IPS-NIHi11 (cell line): ENCODE measurements at regions not wholly inside any gene's neighbourhood (a gene's known extent, or its start where the extent isn't known, plus 50 kb on each side); places are given as distances from the start of the nearest gene placed in this dataset.
"Not testable (repeated sequence)": the region's sequence is repeated elsewhere in the genome, so short reads cannot be mapped to it uniquely, and the experiment has no call there.

Experiments
- DNase-seq: peaks from one replicate; pipeline ENCODE4 v3.0.0; 2012; ENCODE audit warnings: mixed read lengths, low spot score

DNA sequence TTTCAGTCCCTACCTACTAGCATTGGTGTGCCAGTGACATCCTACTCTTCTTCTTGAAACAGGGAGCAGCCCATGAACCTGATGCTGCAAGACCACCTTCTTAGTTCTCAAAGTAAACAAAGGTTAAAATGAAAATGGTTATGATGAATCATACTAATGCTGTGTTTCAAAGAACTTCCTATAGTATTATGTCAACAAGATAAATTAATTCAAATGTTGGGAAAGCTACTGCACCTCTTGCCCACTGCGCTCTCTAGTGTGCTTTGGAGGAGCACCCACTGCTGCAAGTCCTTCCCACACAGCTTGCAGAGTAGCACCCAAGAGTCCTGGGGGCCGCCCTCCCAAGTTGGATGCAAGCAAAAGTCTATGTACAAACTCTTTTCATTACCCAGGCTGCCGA is 81.1 kb downstream of the CD200R1L start:
- no peak for DNase-seq

DNA sequence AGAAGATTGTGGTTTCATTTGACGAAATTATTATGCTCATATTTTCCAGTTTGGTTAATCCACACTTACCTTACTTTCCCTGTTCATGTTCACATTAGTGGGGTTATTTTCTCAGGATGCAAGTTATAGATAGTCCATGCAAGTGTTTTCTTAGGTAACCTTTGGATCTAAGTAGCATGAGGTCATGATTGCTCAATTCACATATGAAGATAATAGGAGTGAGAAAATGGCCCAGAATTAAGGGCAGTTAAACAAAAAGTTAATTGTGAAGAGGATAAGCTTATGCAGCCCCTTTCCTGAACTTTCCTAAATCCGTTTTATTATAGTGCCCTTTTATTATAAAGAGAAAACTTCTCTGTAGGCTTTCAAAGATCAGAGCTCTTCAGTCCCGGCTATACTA is 83.4 kb downstream of the CD200R1L start:
- DNase-seq = no peak

DNA sequence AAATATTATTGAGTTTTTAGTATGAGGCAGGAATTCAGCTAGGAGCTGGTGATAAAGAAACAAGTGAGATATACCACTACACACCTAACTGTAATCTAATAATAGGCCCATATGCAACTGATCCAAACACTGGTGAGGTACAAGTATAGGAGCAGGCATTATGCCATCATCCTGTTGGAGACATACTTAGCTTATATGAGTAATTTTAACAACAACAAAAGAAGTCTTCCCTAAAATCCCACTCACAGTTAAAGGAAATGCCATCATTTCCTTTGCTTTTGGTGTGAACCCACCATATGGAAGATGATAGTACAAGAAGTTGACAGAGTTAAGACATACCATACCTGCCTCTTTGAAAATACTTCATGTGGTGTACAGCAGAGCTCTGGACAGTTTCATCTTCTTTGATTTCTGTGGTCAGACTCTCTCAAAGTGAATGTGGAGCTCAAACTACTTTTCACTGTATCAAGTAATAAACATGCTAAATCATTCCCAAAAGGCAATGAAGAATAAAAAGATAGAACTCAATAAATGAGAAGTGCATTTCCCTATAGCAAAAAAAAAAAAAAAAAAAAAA is 85.5 kb downstream of the CD200R1L start:
- no peak for DNase-seq

DNA sequence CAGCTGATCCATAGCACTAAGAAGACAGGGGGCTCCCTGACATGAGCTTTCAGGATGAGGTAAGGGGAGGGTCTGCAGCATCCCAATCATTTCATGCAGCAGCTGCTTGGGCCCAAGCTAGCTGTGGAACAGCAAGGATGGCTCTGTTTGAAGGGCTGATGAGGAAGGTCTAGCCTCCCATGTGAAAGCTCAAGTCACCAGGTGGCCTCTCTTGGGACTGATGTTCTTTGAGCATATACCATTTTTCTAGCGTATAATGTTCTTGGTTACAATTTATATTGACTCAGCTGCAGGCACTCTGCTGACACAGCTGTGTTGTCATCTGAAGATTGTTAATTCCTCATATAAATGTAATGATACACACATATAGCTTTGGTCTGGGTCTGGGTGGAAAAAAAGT is 87.0 kb downstream of the CD200R1L start:
- DNase-seq = no peak

DNA sequence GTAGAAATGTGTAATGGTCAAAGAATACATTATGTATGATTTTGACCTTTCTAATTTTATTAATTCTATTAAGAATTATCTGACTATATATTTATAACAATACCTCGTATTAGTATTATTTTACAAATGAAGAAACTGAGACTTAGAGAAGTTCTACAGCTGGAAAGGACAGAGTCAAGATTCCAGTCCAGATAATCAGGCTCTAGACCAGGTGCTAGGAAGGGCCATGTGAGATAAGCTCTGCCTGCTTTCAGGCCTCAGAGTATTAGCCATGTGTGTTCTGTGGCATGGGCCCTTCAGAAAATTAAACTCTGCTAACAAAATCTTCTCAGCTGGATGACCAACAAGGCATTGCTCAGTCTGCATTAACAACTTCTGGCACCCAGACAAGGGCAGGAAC is 87.5 kb downstream of the CD200R1L start:
- no peak for DNase-seq

DNA sequence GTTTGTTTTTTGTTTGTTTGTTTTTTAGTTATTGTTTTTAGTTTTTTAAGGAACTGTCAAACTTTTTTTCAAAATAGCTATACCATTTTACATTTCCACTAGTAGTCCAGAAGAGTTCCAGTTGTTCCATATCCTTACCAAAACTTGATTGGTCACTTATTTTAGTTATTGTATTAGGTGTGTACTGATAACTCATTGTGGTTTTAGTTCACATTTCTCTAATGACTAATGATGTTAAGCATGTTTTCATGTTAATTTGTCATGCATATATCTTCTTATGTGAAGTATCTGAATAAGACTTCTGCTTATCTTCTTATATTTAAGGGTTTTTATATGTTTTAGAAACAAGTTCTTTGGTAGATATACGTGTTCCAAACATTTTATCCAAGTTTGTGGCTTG is 89.5 kb downstream of the CD200R1L start:
- no peak for DNase-seq

DNA sequence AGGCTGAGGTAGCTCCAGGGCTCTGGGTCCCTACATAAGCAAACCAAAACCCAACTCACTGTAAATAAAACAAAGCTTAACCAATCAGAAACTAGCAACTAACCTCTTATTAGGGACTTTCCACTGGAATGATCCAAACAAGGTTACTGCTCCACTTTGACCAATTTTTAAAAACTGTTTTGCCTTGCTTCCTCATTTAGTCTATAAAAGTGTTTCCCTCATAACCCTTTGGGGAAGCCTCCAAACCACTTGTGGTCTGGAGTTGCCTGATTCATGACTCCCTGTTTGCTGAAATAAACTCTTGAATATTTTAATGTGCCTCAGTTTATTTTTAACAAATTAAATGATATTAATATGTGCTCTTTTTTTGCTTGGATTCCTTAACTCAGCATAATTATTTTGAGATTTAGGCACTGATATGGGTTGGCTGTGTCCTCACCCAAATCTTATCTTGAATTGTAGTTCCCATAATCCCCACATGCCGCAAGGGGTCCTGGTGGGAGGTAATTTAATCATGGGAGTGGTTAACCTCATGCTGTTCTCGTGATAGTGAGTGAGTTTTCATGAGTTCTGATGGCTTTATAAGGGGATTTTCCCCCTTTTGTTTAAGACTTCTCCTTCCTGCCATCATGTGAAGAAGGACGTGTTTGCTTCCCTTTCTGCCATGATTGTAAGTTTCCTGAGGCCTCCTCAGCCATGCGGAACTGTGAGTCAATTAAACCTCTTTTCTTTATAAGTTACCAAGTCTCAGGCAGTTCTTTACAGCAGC is 90.6 kb downstream of the CD200R1L start:
- DNase-seq = no peak

DNA sequence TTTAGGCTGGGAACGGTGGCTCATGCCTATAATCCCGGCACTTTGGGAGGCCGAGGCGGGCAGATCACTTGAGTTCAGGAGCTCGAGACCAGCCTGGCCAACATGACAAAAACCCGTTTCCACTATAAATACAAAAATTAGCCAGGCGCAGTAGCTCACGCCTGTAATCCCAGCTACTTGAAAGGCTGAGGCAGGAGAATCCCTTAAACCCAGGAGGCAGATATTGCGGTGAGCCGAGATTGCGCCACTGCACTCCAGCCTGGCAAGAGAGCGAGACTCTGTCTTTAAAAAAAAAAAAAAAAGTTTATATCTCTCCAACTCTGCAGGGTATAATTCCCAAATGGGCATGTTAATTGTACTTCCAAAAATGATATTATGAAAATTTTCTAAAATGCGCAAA is 91.6 kb downstream of the CD200R1L start:
- not testable (repeated sequence) for DNase-seq

DNA sequence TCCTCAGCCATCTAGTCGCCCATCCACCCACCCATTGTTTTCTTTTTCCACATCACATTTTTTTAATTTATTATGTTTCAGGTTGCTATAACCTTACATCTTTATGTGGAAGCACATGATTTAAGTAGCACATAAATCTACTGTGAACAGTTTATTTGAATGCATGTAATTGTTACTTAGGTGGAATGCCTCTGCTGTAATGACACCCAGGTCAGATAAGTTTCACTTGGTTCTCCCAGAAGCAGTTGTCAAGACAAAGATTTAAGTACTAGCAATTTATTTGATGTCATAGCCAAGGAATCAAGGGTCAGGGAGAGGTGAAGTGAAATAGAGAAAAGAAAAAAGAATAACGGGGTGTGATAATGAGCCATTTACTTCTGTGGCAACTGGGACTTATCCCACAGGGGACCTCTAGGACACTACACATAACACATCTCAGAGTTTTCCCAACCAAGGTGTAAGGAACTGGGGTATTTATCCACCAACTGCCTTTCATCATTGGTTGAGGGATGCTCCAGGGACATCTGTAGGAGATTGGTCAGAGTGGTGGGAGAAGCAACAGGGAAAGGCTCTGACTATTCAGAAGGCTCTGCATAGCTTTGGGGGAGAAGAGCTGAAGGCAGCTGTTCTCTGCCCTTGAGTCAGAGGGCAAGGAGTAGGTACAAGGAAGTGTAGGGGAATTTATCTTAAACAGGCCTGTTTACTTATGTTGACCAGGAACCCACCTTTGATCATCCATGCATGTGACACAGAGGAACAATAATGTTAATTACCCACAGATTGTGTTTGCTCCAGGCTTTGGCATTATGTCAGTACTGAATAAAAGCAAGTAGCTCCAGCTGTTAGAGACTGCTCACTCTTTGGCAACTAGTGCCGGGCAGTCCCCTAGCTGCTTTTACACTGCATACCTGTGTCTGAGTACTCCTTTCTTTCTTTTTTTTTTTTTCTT is 94.8 kb downstream of the CD200R1L start:
- DNase-seq = no peak

DNA sequence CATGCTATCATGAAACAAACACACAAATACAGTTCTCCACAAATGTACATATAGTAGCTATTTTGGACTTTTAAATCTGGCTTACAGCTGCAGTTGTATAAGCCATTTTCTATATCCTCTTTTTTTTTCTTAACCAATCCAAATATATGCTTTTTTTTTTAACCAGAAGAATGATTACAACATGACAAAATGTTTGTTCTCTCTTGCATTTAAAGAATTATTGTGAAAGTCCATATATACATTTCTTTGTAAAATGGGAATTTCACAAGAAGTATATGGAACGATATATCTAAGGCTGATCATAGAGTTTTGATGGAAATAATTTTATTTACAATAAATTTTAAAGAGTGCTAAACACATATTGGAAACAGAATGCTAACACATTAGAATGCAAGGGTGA is 95.6 kb downstream of the CD200R1L start:
- DNase-seq = no peak

DNA sequence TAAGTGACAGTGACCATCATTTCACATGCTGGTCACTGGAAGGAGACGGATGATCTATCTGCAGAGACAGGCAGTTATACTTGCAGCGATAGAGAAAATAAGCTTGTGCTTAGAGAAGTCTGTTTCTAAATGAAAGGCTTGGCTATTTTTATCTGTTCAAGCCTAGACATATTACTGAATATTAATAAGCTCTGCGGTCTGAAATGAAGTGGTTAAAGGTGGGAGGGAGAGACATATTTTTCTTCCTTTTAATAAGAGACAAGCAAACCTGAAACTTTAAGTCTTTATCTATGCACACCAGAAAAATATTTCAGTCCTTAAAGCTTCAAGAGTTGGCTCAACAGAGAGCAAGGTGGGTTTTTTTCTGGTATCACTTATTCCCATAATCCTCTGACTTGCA is 99.0 kb downstream of the CD200R1L start:
- DNase-seq = no peak

DNA sequence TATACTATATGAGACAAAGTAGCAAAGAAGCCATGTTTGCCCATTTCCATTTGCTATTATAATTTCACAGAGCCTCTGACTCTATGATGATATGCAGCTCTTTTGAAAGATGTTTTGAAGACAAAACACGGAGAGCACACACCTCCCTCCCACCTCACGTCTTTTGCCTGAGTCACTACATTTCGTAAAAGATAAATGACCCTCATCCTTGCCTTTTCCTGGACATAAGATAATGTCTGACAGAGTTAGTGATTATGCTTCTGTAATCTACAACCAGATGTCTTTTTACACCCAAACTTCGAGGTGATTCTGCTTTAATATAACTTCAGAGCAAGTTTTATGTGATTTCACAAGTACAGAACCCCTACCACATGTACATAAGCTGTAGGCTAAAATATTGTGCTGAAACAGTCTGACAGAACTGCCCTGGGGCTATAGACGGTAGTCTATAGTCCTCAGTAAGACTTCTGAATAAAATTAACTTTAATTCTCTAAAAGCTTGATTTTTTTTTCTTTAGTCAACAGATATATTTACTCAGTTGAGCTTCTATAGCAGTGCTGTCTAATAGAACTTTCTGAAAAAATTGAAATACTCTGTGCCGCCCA is 99.9 kb downstream of the CD200R1L start:
- DNase-seq = no peak

DNA sequence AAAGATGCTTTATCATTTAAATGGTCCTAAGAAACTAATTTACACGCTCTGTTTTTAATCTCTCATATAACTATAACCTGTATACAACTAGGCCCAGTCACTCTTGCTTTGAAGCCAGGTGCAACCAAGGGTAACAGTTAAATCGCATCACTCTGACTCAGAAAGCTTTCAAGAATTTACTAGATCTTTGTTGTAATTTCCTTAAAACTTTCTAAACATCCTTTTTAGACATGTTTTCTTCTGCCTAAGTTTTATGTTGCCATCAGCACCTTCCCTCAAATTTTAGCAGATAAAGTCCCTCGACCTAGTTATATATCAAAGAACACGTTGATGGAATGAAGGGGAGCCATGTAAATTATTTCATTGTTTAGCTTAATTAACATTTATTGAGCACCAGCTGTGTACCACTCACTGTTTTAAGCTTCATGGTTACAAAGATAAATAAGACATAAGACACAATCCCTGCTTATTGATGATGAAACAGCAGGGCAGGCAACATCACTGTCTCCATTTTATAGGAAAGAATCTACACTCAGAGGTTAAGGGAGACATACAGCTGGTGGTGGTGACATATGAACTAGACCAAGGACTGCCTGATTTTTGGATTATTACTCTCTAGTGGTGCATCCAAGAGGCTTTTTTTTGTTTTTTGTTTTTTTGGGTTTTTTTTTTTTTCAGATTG is 101.0 kb downstream of the CD200R1L start:
- DNase-seq = no peak

DNA sequence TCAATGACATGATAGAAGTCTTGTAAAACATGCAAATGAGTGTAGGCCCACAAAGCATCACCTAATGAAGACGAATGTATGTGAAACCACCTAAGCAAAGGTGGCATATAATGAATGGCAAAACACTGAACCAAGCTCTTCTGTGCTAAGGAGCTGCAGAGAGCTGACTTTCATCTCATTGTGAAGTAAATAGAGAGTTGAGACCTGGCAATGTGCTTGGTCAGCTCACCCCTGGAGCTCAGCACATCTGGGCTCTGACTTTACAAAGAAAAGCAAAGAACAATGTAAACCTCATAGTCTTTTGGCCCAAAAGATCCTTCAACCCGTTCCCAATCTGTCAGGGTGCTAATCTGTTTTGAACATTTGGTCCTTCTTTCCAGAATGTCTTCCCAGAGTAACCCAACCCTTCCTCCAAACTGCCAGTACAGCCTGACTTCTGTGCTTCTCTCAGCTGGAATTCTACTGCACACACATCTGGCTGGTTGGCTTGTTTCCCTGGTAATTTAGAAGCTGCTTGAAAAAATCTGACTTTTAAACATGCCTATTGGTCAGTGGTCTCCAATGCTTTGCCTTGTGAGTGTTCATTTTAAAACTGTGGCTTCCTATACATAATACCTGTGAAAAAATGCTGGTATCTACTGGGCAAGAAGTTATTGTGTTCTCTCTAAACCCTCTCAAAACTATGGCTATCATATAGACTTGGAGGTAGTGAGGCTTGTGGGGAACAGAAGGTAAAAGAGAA is 101.7 kb downstream of the CD200R1L start:
- no peak for DNase-seq

DNA sequence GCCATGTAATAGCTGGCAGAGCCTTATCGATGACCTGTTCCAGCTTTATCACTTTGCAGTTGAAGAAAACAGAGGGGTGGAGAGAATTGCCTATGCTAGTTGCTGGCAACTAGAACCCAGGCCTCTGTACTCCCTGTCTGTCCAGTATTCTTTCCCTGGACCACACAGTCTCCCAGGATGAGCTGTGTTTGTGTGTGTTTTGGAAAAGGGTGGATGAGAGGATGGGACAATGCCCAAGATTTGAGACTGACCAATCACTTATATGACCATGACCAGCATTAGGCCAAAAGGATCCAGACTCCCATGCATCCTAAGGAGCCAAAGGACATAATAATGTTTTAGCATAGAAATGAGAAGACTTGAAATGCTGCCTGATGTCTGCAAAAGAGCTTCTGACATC is 102.6 kb downstream of the CD200R1L start:
- DNase-seq = no peak

DNA sequence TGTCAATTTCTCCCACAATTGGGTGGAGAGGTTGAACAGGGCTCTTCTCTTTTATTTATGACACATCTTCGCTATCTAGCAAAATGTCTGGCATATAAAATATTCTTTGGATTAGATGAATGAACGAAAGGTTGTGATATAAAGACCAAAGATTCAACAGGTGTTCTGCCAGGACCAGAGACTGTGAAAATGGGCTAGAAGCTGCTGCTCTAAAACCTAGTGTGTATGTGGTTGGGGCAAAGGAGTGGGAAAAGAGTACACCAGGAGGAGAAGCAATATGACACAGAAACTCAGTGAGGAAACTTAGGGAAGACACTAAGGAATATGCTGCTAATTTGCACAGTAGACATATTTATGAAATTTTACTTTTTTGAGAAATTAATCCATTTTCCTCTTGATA is 102.0 kb upstream of the CCDC80 start:
- DNase-seq = no peak

DNA sequence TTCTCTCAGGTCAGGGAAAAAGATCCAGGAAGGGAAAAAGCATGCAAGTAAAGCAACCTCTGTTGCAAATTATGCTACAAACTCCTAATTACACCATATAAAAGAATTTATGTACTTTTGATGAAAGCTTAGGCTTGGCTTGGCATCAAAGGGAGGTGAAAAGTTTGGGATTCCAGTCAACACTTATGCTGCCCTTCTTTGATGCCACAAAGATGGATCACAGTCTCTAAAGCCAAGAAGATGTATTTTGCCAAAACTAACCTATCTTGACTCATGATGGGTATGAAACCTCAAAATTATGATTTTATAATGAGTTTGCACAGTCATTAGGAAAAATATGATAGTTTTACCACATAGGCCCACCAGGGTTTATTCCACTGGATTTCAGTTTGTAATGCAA is 101.0 kb upstream of the CCDC80 start:
- no peak for DNase-seq

DNA sequence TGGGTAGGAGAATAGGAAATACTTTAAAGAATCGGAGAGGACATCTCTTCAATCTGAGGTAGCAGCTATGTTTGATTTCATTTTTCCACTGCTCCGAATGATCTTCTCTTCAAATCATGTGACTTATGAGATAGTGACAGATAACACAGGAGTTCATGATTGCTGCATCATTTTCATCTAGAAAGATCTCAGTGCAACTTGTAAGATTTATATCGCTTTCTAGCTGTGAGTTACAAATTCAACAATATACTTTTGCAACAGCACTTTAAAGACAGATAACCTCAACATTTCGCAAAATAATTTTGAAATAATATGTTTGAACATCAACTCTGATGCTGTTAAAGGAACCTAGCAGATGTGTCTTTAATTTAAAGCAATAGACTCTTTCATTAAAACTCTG is 99.9 kb upstream of the CCDC80 start:
- DNase-seq = no peak

DNA sequence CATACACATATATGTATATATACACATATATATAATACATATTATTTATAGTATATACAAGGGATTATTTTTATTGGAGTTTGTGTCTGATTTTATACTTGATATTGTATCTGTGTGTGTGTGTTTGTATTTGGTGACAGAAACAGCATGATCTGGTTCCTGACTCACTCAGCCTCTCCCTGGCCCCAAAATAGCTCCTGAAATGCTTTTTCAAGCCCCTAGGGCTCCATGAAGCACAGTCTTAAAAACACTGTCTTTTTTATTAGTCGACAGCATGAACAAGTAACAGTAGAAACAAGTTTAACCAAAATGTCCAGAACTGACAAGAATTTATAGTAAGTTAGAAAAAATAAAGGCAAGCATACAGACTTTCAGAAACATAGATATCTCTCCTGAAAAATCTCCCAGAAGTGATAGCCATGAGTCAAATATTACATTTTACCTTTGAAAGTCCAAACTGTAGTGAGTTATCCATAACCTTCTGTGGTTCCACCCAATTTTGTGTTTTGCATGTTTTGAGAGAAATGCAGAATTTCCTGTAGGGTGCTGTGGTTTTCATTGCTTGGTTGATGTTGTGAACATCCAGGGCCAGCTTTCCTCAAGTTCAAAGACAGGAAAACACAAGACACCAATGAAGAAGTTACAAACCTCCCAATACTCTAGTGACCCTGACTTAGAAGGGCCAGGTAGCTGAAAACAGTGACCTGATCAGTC is 98.5 kb upstream of the CCDC80 start:
- DNase-seq = no peak

DNA sequence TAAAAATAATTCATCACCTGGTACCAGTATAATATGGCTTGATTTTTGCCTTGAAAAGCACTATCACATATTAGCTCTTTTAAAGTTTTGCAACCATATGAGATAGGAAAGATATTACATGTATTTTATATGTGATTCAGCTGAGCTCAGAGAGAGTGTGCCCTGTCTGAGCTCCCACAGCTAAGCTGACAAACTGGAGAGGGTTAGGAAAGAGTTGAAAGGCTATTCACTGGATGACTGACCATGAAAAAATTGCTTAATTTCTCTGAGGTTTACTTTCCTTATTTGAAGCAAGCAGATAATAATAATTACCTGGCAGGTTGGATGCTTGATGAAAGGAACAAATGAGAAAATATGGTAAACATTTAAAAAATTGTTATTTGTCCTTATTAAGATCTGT is 97.4 kb upstream of the CCDC80 start:
- no peak for DNase-seq
